Tibial nerve (tissue), 4 donors: ENCODE measurements at regions not wholly inside any gene's neighbourhood (a gene's known extent, or its start where the extent isn't known, plus 50 kb on each side); places are given as distances from the start of the nearest gene placed in this dataset.

Source experiments
- CTCF ChIP-seq, 5 experiments: fragments of 200-600 bp in 3 of 5; fragments of 450-650 bp in 2 of 5; sonication (generic) in 3 of 5; IDR thresholded peaks; one replicate each; pipeline ENCODE4 v1.5.1; 2016 to 2019; ENCODE audit warnings: antibody characterized with exemption in 5 of 5, mild to moderate bottlenecking in 3 of 5, moderate library complexity in 2 of 5
- EP300 ChIP-seq, 2 donors: sonication (generic); formaldehyde crosslinking; IDR thresholded peaks; one replicate each; pipeline ENCODE4 v1.6.1; 2017; ENCODE audit warnings: antibody characterized with exemption in 2 of 2, mild to moderate bottlenecking in 1 of 2
- POLR2A ChIP-seq, 2 donors: fragments of 450-650 bp; IDR thresholded peaks; one replicate each; pipeline ENCODE4 v1.6.1; 2017; ENCODE audit warnings: antibody characterized with exemption in 2 of 2, mild to moderate bottlenecking in 2 of 2, moderate library complexity in 2 of 2

- TF ChIP-seq CTCF (IDR thresholded peaks at IDR 0.05) = no peak
- no peak for TF ChIP-seq POLR2A (IDR thresholded peaks at IDR 0.05)
- no peak for TF ChIP-seq EP300 (IDR thresholded peaks at IDR 0.05)
These were observed 934.8 kb upstream of the GYPC start for GRCh38 chr2:125721072-125721721.
